ENCODE measurements at regions not wholly inside any gene's neighbourhood (a gene's known extent, or its start where the extent isn't known, plus 50 kb on each side); places are given as distances from the start of the nearest gene placed in this dataset.

- TF ChIP-seq CTCF (IDR thresholded peaks at IDR 0.05) = no peak
- no peak for TF ChIP-seq POLR2A (IDR thresholded peaks at IDR 0.05)
Measured at GRCh38 chr6:37554480-37554819, 54.8 kb upstream of the CCDC167 start.
